Astrocyte (in vitro differentiated cells and primary cell): ENCODE measurements at regions not wholly inside any gene's neighbourhood (a gene's known extent, or its start where the extent isn't known, plus 50 kb on each side); places are given as distances from the start of the nearest gene placed in this dataset.

Experiments used
- CTCF ChIP-seq: IDR thresholded peaks from 2 replicates; pipeline ENCODE4 v1.5.1; 2011; ENCODE audit warnings: low read depth, mild to moderate bottlenecking, inconsistent platforms, low read length, moderate library complexity; ENCODE audit not compliant: insufficient read depth
- EZH2 ChIP-seq: IDR thresholded peaks from 2 replicates; pipeline ENCODE4 v1.6.1; 2012; ENCODE audit warnings: mild to moderate bottlenecking, low read length, inconsistent platforms; ENCODE audit not compliant: insufficient read depth

- TF ChIP-seq CTCF (no peak), EZH2 (no peak)
These were observed 676.4 kb upstream of the HS6ST1 start for GRCh38 chr2:128995086-128995485.
